ENCODE measurements at regions not wholly inside any gene's neighbourhood (a gene's known extent, or its start where the extent isn't known, plus 50 kb on each side); places are given as distances from the start of the nearest gene placed in this dataset.

DNA sequence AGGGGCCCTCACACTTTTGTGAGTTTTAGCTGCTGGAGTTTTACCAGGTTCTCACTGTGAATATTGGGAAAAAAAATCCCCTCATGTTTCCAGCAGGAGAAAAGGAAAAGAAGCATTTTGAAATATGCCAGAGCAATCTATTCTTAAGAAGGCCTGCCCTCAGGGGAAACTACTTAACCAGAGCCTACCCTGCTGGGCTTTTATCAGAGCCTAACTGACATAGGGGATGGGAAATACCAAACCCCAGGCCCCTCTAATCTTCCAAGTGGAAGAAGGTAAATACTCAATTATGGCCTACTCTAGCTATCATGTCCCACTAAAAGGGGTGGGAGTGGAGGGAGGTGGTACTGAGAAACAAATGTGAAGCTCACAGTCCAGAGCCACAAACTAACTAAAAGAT is 68.7 kb upstream of the NMNAT3 start:
- ATAC-seq, result no peak
- POLR2A ChIA-PET, result interaction anchor here (0.7 to 0.8 kb wide), 2 partner anchors 9 to 11 kb away, joined by 3 read pairs; no protein-coding TSS in a partner anchor
- Histone ChIP-seq H3K4me1 (replicated peaks in 1 of 2; ENCODE audit: control insufficient read depth in 2 of 2, insufficient read depth in 2 of 2, low read length in 2 of 2) (no peaks in the 10 kb centered on the region), H3K4me2 (ENCODE audit: insufficient read depth, low read length) (no peak overlapping the region), H3K4me3 (no peak overlapping the region), H3K27me3 (ENCODE audit: control insufficient read depth in 2 of 2, insufficient read depth in 2 of 2, low read length in 2 of 2) (no peaks in the 10 kb centered on the region), H3K9ac (ENCODE audit: insufficient read depth in 1 of 2, low read depth in 2 of 2, low read length in 2 of 2) (no peak overlapping the region), H3K79me2 (ENCODE audit: control insufficient read depth, insufficient read depth, low read length) (no peaks in the 10 kb centered on the region), H3K27ac (ENCODE audit: extremely low read depth, low read depth, low read length) (no peak overlapping the region), H2AFZ (ENCODE audit: low read depth, low read length) (no peak overlapping the region), H3K9me1 (ENCODE audit: control insufficient read depth, insufficient read depth, low read length) (no peaks in the 10 kb centered on the region), H4K20me1 (replicated peaks; ENCODE audit: control insufficient read depth, insufficient read depth, low read length) (no peaks in the 10 kb centered on the region), H3K9me3 (replicated peaks; ENCODE audit: control insufficient read depth, insufficient read depth, low read depth, low read length) (no peaks in the 10 kb centered on the region), H3K36me3 (ENCODE audit: control insufficient read depth, insufficient read depth, low read length) (no peaks in the 10 kb centered on the region)
- no peak for TF ChIP-seq JUNB (CRISPR knock-in tag; conservative IDR thresholded peaks at IDR 0.05)
- no peak for TF ChIP-seq SAFB (IDR thresholded peaks at IDR 0.05; ENCODE audit: borderline replicate concordance, low read depth, low read length)
- no peak for TF ChIP-seq POLR2A (conservative IDR thresholded peaks at IDR 0.05)
- TF ChIP-seq MLLT1 (IDR thresholded peaks at IDR 0.05), result no peak
- no peak for TF ChIP-seq ZNF121 (CRISPR knock-in tag; conservative IDR thresholded peaks at IDR 0.05)
- no peak for TF ChIP-seq E2F1 (CRISPR knock-in tag; IDR thresholded peaks at IDR 0.05)
- no peak for TF ChIP-seq CXXC5 (CRISPR knock-in tag; IDR thresholded peaks at IDR 0.05)
- no peak for TF ChIP-seq NBN (IDR thresholded peaks at IDR 0.05; ENCODE audit: low read depth)
- TF ChIP-seq ARHGAP35 (IDR thresholded peaks at IDR 0.05; ENCODE audit: partially characterized antibody), result no peak
- no peak for TF ChIP-seq ZNF561 (CRISPR knock-in tag; conservative IDR thresholded peaks at IDR 0.05)
- no peak for TF ChIP-seq NELFE (IDR thresholded peaks at IDR 0.05; ENCODE audit: insufficient read depth, insufficient read length)
- TF ChIP-seq, protein P1, sequence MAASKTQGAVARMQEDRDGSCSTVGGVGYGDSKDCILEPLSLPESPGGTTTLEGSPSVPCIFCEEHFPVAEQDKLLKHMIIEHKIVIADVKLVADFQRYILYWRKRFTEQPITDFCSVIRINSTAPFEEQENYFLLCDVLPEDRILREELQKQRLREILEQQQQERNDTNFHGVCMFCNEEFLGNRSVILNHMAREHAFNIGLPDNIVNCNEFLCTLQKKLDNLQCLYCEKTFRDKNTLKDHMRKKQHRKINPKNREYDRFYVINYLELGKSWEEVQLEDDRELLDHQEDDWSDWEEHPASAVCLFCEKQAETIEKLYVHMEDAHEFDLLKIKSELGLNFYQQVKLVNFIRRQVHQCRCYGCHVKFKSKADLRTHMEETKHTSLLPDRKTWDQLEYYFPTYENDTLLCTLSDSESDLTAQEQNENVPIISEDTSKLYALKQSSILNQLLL (CRISPR knock-in tag; IDR thresholded peaks at IDR 0.05; ENCODE audit: borderline replicate concordance), result no peak
- no peak for TF ChIP-seq MEF2D (tag; conservative IDR thresholded peaks at IDR 0.05; ENCODE audit: low read depth)
- no peak for TF ChIP-seq MAX (CRISPR knock-in tag; IDR thresholded peaks at IDR 0.05)
- no peak for TF ChIP-seq CAMTA2 (CRISPR knock-in tag; conservative IDR thresholded peaks at IDR 0.05)
- no peak for TF ChIP-seq ZNF778 (CRISPR knock-in tag; IDR thresholded peaks at IDR 0.05)
- TF ChIP-seq KLF13 (tag; IDR thresholded peaks at IDR 0.05; ENCODE audit: borderline replicate concordance, low read depth), result no peak
- in situ Hi-C loops (cut with MboI), result no loop called here
- CTCF ChIA-PET (ENCODE audit: low intra/inter-chr PET ratio), result no interaction called here
- no TSS peak for BruUV-seq (replicated peaks)
- intact Hi-C loops (cut with micrococcal nuclease), result no loop called here
- no peak for FAIRE-seq
- DNase-seq (ENCODE audit: extremely low read depth in 1 of 4, low spot score in 3 of 4), result no peak
